EH (cell line): ENCODE measurements at regions not wholly inside any gene's neighbourhood (a gene's known extent, or its start where the extent isn't known, plus 50 kb on each side); places are given as distances from the start of the nearest gene placed in this dataset.
A peak's percentile ranks its signal among the peaks of the same experiment; 100 is the strongest.
"Not testable (repeated sequence)": the region's sequence is repeated elsewhere in the genome, so short reads cannot be mapped to it uniquely, and the experiment has no call there.

Source experiments
- DNase-seq: peaks from one replicate; pipeline ENCODE4 v3.0.0-alpha.2; 2015; ENCODE audit warnings: low read depth

DNA sequence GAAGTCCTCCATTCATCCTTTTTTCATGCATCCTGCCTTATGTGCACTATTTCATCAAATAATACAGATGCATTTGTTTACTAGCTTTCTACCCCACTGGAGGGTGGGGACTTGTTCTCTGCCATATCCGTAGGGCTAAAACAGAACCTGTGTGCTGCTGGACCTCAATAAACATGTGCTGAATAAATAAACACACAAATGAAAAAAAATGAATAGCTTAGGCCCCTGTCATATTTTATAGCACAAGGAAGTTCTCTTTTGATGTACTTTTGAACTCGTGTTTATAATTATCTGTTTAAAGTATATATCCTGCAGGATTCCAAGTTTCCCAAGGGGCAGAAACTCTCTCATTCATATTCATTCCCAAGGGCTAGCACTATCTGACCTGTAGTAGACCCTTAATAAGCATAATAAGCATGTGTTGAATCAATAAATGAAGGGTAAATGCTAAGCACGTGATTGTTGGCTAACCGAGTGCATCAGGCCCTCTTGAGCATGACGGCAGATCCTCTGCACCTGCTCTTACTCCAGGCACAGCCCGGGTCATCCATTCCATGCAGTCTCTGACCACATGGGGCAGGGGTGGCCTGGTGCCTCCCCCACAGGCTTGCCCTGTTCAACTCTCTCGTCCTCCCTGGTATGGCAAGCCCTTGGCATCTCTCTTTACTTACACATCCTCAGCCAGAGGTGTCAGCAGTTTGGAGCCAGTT lies 474.1 kb upstream of the ZMIZ1 start:
- no peak for DNase-seq

DNA sequence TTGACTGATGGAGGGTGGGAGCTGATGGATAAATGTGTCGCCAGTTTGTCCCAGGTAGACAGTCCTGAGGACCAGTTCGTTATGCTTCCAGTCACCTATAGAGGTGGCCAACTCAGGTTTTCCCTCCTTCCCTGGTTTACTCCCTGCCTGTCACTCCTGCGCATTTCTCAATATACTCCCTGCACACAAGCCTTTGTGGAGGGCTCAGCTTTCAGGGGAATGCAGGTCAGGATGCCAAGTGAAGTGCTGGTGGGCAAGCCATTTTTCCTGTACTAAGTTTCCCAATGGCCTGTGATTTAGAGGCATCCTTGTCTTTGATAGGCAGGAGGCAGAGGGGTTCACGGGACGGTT lies 473.5 kb upstream of the ZMIZ1 start:
- no peak for DNase-seq

DNA sequence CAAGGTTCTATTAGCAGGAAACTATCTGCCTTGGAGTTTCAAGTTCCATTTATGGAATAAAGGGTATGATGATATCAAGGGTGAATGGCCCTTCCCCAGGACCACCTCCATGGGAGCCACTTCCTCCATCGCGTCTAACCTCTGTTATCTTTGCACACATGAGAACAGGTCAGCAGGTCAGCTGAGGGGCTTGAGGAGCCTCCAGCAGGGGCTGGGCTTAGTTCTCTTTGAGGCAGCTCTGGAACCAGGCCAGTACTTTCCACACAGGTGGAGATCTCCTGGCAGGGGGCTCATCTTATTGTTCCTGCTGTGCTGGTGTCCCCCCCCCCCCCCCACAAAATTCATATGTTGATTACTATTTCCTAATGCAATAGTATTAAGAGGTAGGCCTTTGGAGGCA lies 472.2 kb upstream of the ZMIZ1 start:
- no peak for DNase-seq

DNA sequence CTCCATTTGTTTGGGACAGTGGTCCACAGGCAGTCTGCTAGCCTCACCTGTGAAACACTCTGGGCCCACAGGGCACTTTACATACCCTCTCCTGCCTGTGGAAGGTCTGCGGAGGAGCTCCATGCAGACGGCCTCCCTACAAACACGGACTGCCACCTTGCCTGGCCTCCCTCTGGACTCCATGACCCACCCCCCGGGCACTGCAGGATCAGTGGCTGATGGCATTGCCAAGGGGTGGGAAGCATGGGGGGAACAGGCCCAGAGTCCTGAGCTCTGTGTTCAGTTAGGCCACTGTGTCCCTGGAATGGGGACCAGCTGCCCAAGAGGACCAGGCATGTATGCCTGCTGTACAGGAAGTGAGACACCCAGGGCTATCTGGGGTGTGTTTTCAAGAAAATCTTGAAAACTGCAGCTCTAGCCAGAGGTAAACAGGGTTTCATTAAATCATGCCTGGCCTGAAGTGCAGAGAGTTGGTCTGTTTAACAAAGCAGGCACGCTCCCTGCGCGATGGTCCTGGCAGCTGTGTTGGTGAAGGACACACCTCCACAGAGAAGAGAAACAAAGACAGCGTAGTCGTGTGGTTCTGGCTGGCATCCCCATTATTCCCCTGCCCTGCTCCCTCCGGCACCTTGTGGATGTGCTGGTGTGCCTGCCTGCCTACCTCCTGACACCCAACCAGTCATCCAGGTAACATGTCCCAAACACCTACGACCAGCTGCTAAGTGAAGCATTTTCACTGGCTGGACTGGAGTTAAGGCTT lies 470.8 kb upstream of the ZMIZ1 start:
- DNase-seq, result no peak

DNA sequence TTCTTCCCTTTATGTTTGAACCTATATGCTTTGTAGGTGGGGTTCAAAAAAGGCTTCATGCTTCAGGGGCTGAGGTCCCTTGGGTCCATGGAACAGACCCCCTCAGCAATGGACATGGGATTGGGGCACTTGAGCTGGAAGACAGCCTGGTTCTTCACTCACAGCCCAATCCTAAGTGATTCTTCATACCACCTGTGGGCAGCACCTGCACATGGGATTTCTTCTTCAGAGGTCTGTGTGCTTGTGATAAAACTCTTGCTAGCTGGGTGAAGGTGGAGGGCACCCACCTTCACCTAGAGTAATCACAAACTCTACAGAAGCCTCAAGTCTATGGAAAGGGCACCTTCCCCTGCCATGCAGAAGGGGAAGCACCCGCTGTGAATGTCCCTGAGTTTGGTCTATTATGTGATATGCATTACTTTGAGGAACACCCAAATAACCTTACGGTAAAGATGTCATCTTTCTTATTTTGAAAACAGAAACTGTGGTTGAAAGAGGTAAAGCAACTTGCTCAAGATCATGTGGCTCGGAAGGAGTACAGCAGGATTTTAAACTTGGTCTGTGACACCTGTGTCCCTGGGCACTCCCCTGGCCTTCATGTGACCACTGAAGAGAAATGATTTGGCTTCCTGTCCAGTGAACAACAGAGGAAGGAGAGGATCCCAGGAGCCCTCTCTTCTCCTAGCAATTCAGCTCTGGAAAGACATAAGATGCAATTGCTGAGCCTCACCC lies 469.5 kb upstream of the ZMIZ1 start:
- DNase-seq, result no peak

DNA sequence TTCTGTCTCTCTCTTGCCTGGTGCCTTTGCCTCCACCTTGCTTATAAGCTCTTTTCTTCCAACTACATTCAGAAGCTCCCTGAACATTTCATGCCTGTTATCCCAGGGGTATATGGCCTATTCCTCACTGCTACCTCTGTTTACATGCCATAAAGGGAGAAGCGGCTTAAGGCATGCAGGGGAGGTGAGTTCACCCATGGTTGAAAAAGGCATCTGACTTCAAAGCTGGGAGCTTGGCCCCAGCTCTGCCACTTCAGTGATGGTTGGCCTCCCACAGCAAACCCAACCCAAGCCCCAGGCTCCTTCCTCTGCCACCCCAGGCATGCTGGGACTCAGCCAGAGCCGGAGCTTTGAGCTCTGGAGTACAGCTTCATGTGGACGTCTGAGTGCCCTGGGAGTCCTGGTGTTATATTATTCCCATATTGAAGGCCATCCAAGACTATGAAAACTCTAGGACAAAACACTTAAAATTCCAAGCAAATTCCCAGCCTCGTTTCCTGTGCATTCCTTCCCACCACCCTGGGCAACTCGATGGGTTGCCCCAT lies 468.6 kb upstream of the ZMIZ1 start:
- no peak for DNase-seq

DNA sequence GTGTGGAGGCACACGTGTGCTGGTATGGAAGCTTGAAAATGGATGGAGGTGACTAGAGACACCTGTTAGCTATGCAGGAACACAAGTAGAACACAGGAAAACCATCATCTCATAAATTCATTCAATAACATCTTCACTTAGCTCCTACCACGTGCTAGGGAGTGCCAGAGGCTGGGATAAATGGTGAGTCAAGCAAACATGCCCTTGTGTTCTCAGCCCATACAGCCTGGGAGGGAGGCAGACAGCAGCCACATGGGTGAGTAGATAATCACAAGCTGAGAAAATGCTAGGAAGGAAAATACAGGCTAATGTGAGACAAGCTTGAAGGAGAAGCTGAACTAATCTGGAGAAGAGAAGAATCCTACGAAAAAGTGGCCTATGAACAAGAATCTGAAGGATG lies 468.0 kb upstream of the ZMIZ1 start:
- DNase-seq, result peak; percentile 29

DNA sequence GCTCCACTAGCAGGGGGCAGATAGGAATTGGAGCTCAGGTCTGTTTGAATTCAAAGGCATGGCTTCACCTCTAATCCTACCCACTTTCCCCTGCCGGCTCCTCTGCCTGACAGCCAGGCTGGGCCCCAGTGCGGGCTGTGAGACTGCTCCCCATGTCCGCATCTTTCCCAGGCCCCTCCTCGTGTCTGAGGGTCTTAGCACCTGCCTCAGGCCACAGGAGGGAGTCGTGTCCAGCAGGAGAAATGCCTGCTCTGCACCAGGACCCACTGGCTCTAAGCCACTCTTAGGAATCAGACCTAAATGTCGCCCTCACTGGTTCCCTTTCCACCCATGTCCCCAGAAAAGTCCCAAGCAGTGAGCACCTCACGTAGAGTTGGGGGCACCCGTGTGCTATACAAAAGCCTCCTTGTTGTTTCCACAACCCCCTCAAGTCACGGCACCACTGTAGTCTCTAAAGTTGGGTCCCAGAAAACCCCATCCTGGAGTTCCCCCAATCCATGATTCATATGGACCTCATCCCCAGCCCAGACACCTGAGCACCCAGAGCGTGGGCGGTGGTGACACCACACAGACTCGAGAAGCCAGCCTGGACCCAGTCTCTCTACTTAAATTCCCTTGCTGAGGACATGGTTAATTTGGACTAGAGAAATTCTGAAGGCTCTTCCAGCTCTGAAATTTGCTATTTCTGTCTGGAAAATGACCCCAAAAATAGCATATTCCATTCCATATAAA lies 466.4 kb upstream of the ZMIZ1 start:
- DNase-seq, result no peak

DNA sequence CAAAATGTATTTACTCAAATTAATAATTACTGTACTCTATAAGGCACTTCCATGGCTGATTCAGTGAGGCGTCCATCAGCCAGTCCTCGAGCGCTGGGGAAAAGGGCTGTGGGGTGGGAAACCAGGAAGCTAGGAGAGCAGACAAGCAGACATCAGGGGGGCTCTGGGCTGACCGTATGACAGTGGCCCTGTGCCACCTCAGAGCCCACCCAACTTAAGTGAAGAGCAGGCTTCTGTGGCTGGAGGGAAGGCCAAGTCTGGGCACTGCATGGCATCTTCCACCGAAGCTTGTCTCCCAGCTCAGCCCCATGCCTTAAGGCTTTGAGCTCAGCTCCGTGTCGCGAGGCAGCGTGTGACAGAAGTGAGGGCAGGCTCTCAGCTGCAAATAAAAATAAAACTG lies 464.5 kb upstream of the ZMIZ1 start:
- DNase-seq, result no peak

DNA sequence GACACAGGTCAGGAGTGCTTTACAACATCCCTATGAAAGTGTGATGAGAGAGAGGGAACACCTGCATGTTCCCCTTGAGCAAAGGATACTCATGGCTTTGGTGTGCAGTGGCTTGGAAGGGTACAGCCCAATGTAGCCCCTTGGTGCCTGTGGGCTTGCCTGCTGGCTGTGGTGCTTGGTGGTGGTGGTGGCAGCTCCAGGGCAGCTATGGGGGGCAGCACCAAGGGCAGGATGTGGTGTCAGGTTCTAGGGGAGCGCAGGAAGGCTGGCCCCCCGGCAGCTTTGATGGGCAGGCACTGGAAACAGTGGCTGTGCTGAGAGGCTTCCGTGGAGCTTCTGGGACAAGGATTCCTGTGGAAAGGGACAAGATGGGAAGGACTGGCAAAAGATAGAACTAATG lies 464.0 kb upstream of the ZMIZ1 start:
- no peak for DNase-seq

DNA sequence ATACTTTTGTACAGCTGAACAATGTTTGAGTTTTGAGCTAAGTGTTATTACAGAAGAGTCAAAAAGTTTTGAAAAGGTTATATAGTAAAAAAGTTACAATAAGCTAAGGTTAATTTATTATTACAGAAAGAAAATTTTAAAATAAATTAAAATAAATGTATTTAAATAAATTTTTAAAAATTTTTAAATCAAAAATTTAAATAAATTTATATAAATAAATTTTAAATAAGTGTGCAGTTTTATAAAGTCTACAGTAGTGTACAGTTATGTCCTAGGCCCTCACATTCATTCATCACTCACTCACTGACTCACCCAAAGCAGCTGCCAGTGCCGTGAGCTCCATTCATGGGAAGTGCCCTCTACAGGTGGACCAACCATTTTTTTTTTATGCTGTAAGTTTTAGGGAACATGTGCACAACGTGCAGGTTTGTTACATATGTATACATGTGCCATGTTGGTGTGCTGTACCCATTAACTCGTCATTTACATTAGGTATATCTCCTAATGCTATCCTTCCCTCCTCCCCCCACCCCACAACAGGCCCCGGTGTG lies 462.9 kb upstream of the ZMIZ1 start:
- peak; percentile 47 for DNase-seq

DNA sequence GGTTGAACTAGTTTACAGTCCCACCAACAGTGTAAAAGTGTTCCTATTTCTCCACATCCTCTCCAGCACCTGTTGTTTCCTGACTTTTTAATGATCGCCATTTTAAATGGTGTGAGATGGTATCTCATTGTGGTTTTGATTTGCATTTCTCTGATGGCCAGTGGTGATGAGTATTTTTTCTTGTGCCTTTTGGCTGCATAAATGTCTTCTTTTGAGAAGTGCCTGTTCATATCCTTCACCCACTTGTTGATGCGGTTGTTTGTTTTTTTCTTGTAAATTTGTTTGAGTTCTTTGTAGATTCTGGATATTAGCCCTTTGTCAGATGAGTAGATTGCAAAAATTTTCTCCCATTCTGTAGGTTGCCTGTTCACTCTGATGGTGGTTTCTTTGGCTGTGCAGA lies 462.0 kb upstream of the ZMIZ1 start:
- DNase-seq, result not testable (repeated sequence)

DNA sequence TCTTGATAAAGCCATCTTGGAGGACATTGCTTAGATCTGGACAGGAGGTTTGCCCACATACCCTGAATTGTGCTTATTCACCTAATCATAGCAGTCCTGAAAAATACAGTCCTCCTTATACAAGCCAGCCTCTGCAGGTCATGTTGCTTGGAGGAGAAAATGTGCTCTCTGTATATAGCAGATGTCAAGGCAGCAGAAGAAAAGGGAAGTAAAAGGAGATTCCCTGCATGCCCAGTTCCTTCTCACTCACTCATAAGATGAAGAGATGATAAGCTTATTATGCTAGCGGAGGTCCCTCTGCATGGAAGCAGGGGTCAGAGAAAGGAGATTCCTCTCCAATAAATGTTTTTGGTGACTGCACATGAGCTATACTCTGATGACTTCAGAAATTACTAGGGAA lies 458.8 kb upstream of the ZMIZ1 start:
- DNase-seq, result no peak

DNA sequence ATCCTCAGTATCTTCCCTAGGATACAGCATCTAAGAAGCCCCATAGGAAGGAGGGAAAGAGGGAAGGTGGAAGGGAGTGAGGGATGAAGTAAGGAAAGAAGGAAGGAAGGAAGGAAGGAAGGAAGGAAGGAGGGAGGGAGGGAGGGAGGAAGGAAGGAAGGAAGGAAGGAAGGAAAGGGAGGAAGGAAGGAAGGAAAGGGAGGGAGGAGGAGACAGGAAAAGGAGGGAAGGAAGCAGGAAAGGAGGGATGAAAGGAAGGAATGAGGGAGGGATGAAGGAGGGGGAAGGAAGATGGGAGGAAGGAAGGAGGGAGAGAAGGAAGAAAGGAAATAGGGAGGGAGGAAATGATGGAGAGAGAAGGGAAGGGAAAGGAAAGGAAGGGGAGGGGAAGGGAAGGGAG lies 455.6 kb upstream of the ZMIZ1 start:
- no peak for DNase-seq

DNA sequence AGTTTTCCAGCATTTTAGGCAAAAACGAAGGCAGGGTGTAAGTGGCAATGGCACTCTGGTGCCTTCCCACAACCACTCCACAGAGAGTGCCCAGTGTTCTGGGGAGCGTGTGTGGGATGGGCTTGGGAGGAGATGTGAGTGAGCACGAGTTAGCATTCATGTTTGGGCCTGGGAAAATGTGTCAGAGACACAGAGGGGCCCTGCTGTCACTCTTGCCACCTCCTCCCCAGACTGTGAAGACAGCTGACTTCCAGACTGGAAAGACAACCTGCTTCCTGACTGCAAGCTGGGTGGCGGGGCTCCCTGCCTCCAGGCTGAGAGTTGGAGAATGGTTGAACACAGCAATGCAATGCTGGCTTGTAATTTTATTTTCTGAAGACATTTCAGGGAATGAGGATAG lies 454.5 kb upstream of the ZMIZ1 start:
- DNase-seq, result no peak

DNA sequence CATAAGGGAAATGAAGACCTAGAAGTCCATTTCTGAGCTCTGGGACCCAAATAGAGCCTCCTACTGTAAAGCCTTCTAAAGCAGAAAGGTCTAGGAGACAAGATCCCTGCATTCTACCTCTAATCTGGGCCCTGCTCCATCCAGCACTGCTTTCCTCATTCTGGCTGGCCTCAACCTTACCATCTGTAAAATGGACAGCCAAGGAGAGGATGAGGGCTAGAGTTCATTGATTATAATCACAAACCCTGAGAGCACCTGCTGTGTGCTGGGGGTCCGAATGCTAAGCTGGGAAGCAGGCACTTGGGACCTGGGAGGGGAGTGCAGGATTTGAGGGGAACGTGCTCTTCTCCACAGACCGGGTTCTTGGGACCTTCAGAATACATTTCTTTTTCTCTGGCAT lies 454.0 kb upstream of the ZMIZ1 start:
- DNase-seq, result no peak

DNA sequence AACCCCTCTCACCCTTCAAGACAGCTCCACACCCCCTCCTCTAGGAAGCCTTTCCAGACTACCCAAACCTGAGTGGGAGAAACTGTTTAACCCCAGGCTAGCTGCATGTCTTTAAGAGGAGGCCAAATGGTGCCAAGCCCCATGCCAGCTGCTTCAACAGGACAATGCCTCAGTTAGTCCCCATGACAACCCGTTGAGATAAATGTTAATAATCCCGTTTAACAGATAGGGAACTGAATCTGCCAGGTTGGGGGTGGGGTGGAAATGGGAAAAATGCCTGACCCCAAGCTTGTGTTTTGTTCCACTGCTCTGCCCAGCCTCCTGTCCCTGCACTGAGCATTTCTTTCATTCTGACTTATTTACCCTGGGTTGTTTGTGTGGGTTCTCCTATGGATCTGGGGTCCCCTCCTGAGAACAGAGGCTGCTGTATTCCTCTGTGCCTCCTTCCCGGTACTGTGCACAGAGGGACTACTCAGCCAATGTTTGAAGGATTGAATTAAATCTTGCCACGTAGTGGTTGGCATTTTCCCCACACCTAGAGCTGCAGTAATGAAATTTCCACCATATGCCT lies 452.6 kb upstream of the ZMIZ1 start:
- no peak for DNase-seq

DNA sequence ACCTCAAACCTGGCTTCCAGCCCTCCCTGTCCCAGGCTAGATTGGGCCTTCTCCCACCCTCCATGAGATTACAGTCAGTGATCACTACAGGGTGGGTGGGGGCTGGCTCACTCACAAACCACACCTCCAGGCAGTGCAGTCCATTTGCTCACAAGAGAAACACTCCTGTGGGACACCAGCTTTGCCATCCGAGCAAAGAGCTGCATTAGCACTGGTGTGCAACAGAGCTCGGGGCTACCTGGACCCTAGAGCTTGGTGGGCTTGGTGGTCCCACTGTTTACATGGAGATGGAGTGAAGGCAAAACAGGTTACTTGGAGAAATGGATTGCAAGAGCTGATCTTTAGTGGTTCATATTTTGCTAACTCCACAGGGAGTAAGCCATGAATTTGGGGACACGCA lies 451.7 kb upstream of the ZMIZ1 start:
- DNase-seq, result no peak

DNA sequence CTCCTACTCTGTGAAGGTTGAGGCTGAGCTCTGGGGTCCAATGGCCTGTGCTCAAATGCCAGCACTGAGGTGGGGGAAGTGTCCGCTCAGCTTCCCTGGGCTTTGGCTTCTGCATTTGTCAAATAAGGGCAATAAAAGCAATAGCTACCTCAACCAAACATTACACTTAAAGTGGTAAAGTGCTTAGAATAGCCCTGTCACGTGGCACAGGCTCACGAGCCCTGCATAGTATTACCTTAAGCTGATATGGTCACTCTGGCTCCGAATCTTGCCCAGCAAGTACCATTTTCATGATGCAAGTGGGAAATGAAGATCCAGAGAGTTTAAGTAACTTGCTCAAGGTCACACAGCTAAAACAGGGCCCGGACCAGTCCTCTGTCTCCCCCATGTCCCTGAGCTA lies 451.1 kb upstream of the ZMIZ1 start:
- no peak for DNase-seq

DNA sequence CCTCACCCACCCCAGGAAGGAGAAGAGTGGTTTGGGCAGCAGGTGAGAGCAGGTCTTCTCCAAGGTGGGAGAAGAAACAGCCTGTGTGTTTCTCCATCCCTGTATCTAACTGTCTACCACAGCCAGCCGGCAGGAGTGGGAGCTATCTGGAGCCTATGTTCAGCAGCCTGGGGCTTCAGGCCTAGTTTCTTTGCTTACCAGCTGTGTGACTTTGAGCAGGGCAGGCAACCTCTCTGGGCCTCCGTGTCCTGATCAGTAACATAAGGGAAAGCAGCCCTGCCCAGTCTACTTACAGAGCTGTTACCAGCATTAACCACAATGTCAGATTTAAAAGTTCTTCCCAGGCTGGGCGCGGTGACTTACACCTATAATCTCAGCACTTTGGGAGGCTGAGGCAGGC lies 450.7 kb upstream of the ZMIZ1 start:
- DNase-seq, result no peak

DNA sequence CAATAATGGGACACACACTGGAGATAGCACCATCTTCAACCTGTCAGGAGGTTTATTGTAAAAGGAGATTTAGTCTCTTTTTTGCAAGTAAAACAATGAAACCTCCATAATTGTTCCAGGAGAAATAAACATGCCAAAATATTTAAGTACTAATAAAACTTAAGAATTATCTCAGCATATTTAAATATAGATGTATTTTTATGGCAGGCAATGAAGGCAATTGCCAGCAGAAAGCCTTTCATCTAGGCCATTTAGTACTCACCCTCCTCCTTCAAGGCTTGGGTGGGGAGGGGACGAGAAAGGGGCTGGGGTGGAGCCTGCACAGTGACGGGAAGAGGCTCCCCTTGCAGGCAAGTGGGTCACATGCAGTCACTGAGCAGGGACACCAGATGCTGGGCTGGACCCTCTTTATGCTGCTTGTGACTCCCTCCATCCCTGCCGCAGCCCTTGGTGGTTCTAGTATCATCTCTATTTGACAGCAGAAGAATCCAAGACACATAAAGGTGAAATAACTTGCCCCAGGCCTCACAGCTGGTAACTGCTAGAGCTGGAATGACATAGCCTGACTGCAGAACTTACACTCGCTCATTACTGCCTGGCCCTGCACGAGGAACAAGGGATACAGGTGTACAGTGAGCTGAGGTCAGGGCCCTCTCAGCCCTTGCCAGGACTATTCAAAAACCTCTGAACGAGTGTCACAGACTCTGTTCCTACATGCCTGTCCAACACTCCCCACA lies 449.5 kb upstream of the ZMIZ1 start:
- no peak for DNase-seq
